GM12878 (cell line): ENCODE measurements at regions not wholly inside any gene's neighbourhood (a gene's known extent, or its start where the extent isn't known, plus 50 kb on each side); places are given as distances from the start of the nearest gene placed in this dataset.

Experiments used
- CBX3 ChIP-seq: fragments of 200-600 bp; sonication (generic); IDR thresholded peaks from 2 replicates; pipeline ENCODE4 v1.6.1; 2016; ENCODE audit warnings: low read depth, borderline replicate concordance
- EED ChIP-seq: sonication (generic); IDR thresholded peaks from 2 replicates; pipeline ENCODE4 v1.6.1; 2016; ENCODE audit warnings: antibody characterized with exemption, low read depth
- ESRRA ChIP-seq: IDR thresholded peaks from 2 replicates; pipeline ENCODE4 v1.6.1; 2012; ENCODE audit warnings: mild to moderate bottlenecking, low read length, improper control_type of control experiment
- HDGF ChIP-seq: fragments of 450-650 bp; IDR thresholded peaks from 2 replicates; pipeline ENCODE4 v1.6.1; 2016; ENCODE audit warnings: antibody characterized with exemption
- NR2C2 ChIP-seq: IDR thresholded peaks from 2 replicates; pipeline ENCODE4 v1.6.1; 2011; ENCODE audit warnings: borderline replicate concordance, low read depth; ENCODE audit not compliant: control insufficient read depth, insufficient read length
- POLR2A ChIP-seq: IDR thresholded peaks from 2 replicates; pipeline ENCODE4 v1.6.1; 2011; ENCODE audit warnings: low read depth, mild to moderate bottlenecking, low read length
- RAD21 ChIP-seq: IDR thresholded peaks from 2 replicates; pipeline ENCODE4 v1.6.1; 2011; ENCODE audit warnings: mild to moderate bottlenecking, low read depth, low read length, moderate library complexity; ENCODE audit not compliant: insufficient read depth
- SIX5 ChIP-seq: IDR thresholded peaks from 2 replicates; pipeline ENCODE4 v1.6.1; 2011; ENCODE audit warnings: mild to moderate bottlenecking, low read depth, low read length, moderate library complexity; ENCODE audit not compliant: severe bottlenecking
- TCF3 ChIP-seq: IDR thresholded peaks from 2 replicates; pipeline ENCODE4 v1.6.1; 2012; ENCODE audit warnings: low read depth, mild to moderate bottlenecking, low read length, borderline replicate concordance; ENCODE audit not compliant: insufficient read depth
- ZNF274 ChIP-seq: IDR thresholded peaks from one replicate; pipeline ENCODE4 v1.8.0; 2011; ENCODE audit not compliant: insufficient read length, insufficient read depth
- TF ChIP-seq, protein P1 (sequence below): IDR thresholded peaks from 2 replicates; pipeline ENCODE4 v1.6.1; 2011; ENCODE audit warnings: low read depth, mild to moderate bottlenecking, low read length, moderate library complexity, borderline replicate concordance; ENCODE audit errors: extremely low read depth
- TF ChIP-seq, protein P2 (sequence below): fragments of 450-650 bp; IDR thresholded peaks from 2 replicates; pipeline ENCODE4 v1.6.1; 2017; ENCODE audit warnings: mild to moderate bottlenecking

DNA sequence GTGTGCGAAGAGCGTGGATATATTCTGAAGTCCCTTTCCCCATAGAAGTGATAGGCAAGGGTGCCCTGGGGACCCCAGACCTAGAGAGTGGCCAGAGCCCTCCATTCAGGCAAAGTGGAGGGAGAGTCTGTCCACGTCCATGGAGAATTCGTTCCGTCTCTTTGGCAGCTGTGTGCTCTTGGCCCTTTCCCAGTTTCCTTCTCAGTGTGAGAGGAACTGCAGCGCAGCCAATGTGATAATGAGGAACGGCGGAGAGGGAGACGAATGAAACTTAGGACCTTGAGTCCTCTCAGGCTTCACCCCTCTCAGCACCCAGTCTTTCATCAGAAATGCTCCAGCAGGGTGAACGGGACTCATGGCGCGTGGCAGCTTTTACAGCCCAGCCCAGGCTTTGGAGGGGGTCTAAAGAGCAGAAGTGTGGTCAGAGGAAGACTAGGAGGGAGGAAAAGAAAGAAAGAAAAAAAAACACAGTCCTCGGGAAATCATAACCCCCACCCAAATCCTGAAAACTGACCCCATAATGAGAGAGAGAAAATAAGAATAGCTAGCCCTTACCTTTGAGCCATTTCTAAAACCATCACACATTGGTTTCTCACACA is 95.0 kb upstream of the RIOK3 start:
- TF ChIP-seq RAD21 (no peak), ZNF274 (no peak), TCF3 (no peak), ESRRA (no peak), EED (no peak), HDGF (no peak), POLR2A (no peak), CBX3 (no peak), SIX5 (no peak), NR2C2 (no peak)
- TF ChIP-seq, protein P1, sequence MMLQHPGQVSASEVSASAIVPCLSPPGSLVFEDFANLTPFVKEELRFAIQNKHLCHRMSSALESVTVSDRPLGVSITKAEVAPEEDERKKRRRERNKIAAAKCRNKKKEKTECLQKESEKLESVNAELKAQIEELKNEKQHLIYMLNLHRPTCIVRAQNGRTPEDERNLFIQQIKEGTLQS = no peak
- TF ChIP-seq, protein P2, sequence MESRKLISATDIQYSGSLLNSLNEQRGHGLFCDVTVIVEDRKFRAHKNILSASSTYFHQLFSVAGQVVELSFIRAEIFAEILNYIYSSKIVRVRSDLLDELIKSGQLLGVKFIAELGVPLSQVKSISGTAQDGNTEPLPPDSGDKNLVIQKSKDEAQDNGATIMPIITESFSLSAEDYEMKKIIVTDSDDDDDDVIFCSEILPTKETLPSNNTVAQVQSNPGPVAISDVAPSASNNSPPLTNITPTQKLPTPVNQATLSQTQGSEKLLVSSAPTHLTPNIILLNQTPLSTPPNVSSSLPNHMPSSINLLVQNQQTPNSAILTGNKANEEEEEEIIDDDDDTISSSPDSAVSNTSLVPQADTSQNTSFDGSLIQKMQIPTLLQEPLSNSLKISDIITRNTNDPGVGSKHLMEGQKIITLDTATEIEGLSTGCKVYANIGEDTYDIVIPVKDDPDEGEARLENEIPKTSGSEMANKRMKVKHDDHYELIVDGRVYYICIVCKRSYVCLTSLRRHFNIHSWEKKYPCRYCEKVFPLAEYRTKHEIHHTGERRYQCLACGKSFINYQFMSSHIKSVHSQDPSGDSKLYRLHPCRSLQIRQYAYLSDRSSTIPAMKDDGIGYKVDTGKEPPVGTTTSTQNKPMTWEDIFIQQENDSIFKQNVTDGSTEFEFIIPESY = peak; percentile 43; the same call in 1 of the 2 replicates
